Chondrocyte (in vitro differentiated cells): ENCODE measurements at regions not wholly inside any gene's neighbourhood (a gene's known extent, or its start where the extent isn't known, plus 50 kb on each side); places are given as distances from the start of the nearest gene placed in this dataset.

ENCODE experiments used
- DNase-seq: peaks from one replicate; pipeline ENCODE4 v3.0.0; 2021; ENCODE audit warnings: mixed read lengths, low spot score
- H3K27ac Mint-ChIP-seq: one replicate; pipeline ENCODE4 v1.8.0; 2021; ENCODE audit warnings: mild to moderate bottlenecking, moderate library complexity, mixed read lengths; ENCODE audit not compliant: unreplicated experiment
- H3K27me3 Mint-ChIP-seq: 2 replicates; pipeline ENCODE4 v1.8.0; 2021; ENCODE audit warnings: low read depth, mixed read lengths
- H3K36me3 Mint-ChIP-seq: 2 replicates; pipeline ENCODE4 v1.8.0; 2021; ENCODE audit warnings: low read depth, mixed read lengths
- H3K4me1 Mint-ChIP-seq: 2 replicates; pipeline ENCODE4 v1.8.0; 2021; ENCODE audit warnings: low read depth, mild to moderate bottlenecking, mixed read lengths
- H3K4me3 Mint-ChIP-seq: one replicate; pipeline ENCODE4 v1.8.0; 2021; ENCODE audit warnings: mild to moderate bottlenecking, moderate library complexity, mixed read lengths; ENCODE audit not compliant: unreplicated experiment
- H3K9me3 Mint-ChIP-seq: 2 replicates; pipeline ENCODE4 v1.8.0; 2021; ENCODE audit warnings: low read depth, mixed read lengths
- TF ChIP-seq, protein P1 (sequence below): fragments of 200-600 bp; sonication (generic); IDR thresholded peaks from 2 replicates; pipeline ENCODE4 v1.5.0; 2021; ENCODE audit warnings: antibody characterized with exemption, mild to moderate bottlenecking, moderate library complexity

DNA sequence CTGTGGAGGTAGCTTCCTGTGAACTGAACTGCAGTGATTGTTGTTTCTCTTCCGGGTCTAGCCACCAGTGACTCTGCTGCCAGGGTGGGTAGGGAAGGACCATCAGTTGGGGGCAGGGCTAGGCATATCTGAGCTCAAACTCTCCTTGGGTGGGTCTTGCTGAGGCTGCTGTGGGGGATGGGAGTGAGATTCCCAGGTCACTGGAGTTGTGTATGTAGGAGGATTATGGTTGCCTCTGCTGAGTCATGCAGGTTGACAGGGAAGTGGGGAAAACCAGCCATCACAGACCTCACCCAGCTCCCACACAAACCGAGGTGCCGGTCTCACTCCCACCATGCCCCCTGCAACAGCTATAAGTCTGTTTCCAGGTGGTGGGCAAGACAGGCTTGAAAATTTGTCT lies 1937.8 kb downstream of the PCDH7 start:
- TF ChIP-seq, protein P1, sequence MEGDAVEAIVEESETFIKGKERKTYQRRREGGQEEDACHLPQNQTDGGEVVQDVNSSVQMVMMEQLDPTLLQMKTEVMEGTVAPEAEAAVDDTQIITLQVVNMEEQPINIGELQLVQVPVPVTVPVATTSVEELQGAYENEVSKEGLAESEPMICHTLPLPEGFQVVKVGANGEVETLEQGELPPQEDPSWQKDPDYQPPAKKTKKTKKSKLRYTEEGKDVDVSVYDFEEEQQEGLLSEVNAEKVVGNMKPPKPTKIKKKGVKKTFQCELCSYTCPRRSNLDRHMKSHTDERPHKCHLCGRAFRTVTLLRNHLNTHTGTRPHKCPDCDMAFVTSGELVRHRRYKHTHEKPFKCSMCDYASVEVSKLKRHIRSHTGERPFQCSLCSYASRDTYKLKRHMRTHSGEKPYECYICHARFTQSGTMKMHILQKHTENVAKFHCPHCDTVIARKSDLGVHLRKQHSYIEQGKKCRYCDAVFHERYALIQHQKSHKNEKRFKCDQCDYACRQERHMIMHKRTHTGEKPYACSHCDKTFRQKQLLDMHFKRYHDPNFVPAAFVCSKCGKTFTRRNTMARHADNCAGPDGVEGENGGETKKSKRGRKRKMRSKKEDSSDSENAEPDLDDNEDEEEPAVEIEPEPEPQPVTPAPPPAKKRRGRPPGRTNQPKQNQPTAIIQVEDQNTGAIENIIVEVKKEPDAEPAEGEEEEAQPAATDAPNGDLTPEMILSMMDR: no peak
- H3K9me3 Mint-ChIP-seq: peaks cover 13% of the 10 kb centered on the region
- H3K27ac Mint-ChIP-seq: no peak overlapping the region
- no peaks in the 10 kb centered on the region for H3K27me3 Mint-ChIP-seq
- no peaks in the 10 kb centered on the region for H3K36me3 Mint-ChIP-seq
- no peak for DNase-seq
- no peaks in the 10 kb centered on the region for H3K4me1 Mint-ChIP-seq
- H3K4me3 Mint-ChIP-seq: no peak overlapping the region

DNA sequence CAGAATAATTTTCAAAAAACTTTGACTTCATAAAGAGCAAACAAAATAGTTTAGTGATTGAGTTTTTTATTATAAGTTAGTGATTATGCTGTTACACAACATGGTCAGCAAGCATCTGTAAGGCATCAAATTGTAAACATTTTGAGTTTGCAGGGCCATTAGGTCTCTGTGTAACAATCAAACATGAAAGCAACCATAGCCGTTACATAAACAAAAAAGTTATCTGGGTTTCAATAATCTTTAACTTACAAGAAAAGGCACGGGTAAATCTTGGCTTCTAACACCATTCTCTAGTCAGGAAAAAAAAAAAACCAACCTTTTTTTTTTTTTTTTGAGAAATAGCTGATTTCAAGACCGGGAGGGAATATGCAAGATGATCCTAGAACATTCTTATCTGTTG lies 1941.1 kb downstream of the PCDH7 start:
- Mint-ChIP-seq H3K27ac (no peak overlapping the region), H3K9me3 (peaks cover 23% of the 10 kb centered on the region), H3K36me3 (peaks cover 2% of the 10 kb centered on the region), H3K4me3 (no peak overlapping the region), H3K4me1 (no peaks in the 10 kb centered on the region), H3K27me3 (no peaks in the 10 kb centered on the region)
- no peak for DNase-seq
- TF ChIP-seq, protein P1: no peak

DNA sequence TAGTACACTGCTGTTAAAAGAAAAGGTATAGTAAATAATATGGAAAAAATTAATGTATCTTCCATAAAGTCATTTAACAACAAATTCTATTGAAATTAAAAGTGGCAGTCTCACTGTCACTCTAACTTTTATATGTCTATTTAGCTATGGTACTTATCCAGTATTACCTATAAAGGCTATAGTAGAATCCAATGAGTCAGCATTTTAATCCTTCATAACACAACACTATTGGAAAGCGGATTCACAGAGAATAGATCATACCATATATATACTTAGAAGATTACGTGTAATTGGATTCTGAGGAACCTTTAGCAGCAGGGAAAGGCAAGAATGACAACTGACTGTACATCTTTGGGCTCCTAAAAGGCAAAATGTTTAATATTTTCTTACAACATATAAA lies 1942.6 kb downstream of the PCDH7 start:
- Mint-ChIP-seq H3K4me1 (no peaks in the 10 kb centered on the region), H3K9me3 (peaks cover 18% of the 10 kb centered on the region), H3K27ac (no peak overlapping the region), H3K27me3 (no peaks in the 10 kb centered on the region), H3K36me3 (peaks cover 2% of the 10 kb centered on the region), H3K4me3 (no peak overlapping the region)
- no peak for DNase-seq
- TF ChIP-seq, protein P1: no peak

DNA sequence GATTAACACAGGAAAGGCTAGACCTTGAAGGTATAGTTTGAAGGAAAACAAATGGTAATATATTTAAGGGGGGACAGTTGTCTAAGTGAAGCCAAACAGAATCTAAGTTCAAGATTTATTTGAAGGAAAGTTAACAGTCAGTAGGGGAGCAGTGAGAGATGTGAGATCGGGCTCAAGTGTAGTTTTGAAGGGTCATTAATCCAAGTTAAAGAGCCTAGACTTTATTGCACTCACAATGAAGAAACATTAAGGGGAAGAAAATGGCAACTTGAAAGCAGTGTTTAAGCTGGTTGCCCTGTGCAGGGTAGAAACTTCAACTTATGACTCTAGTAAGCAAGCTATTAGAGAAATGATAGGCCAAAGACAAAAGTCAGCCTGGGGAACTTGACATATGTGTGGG lies 1952.2 kb downstream of the PCDH7 start:
- Mint-ChIP-seq H3K9me3 (peaks cover under 1% of the 10 kb centered on the region), H3K27me3 (no peaks in the 10 kb centered on the region), H3K27ac (no peak overlapping the region), H3K36me3 (no peaks in the 10 kb centered on the region), H3K4me1 (no peaks in the 10 kb centered on the region), H3K4me3 (no peak overlapping the region)
- TF ChIP-seq, protein P1: no peak
- DNase-seq: no peak

DNA sequence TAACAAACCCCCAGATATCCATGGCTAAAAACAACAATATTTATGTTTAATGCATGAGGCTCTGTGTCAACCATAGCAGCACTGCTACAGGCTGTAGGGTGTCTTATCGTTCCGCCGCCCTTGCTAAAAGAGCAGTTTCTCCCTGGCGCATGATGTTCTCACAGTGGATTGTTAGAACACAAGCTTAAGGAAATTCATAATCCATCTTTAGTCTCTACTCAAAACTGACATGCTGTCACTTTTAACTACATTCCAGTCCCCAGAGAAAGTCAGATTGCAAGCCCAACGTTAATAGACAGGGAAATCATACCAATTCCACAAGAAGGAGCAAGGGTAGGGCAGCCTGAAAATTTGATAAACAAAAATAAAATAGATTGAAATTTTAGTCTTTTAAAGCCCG lies 1960.8 kb downstream of the PCDH7 start:
- Mint-ChIP-seq H3K27me3 (no peaks in the 10 kb centered on the region), H3K9me3 (peaks cover 4% of the 10 kb centered on the region), H3K36me3 (no peaks in the 10 kb centered on the region), H3K27ac (no peak overlapping the region), H3K4me3 (no peak overlapping the region), H3K4me1 (no peaks in the 10 kb centered on the region)
- no peak for DNase-seq
- TF ChIP-seq, protein P1: no peak
